ENCODE measurements at regions not wholly inside any gene's neighbourhood (a gene's known extent, or its start where the extent isn't known, plus 50 kb on each side); places are given as distances from the start of the nearest gene placed in this dataset.
"Not testable (repeated sequence)": the region's sequence is repeated elsewhere in the genome, so short reads cannot be mapped to it uniquely, and the experiment has no call there.

DNA sequence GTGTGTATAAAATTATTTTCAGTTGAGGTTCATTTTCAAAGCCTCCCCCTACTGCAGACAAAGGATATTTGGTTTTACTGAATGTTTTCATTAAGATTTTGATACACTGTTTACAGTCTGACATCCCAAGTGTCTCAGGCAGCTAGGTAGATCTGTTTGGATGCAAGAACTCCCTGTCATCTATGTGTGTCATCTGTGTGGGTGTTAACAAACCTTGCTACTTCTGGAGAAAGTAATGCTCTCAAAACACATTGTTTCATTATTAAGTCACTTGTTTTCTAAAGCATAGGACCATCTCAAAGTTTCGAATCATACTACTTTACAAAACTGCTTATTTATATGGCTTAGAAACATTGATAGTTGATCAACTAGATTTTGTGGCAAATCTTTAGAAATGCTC lies 114.5 kb upstream of the TMEM170B start:
- Mint-ChIP-seq H3K27me3 (peaks cover 2% of the 10 kb centered on the region), H3K9me3 (no peaks in the 10 kb centered on the region), H3K36me3 (ENCODE audit: low read depth) (no peaks in the 10 kb centered on the region), H3K4me1 (ENCODE audit: low read depth) (peaks cover 22% of the 10 kb centered on the region), H3K27ac (no peak overlapping the region), H3K4me3 (no peak overlapping the region)
- TF ChIP-seq, protein P1, sequence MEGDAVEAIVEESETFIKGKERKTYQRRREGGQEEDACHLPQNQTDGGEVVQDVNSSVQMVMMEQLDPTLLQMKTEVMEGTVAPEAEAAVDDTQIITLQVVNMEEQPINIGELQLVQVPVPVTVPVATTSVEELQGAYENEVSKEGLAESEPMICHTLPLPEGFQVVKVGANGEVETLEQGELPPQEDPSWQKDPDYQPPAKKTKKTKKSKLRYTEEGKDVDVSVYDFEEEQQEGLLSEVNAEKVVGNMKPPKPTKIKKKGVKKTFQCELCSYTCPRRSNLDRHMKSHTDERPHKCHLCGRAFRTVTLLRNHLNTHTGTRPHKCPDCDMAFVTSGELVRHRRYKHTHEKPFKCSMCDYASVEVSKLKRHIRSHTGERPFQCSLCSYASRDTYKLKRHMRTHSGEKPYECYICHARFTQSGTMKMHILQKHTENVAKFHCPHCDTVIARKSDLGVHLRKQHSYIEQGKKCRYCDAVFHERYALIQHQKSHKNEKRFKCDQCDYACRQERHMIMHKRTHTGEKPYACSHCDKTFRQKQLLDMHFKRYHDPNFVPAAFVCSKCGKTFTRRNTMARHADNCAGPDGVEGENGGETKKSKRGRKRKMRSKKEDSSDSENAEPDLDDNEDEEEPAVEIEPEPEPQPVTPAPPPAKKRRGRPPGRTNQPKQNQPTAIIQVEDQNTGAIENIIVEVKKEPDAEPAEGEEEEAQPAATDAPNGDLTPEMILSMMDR (IDR thresholded peaks at IDR 0.05), result no peak
- CTCF ChIA-PET, result interaction anchor here (1.1 kb wide), 1 partner anchor 73 kb away, joined by 3 read pairs; no protein-coding TSS in a partner anchor
- intact Hi-C loops (cut with micrococcal nuclease), result no loop called here
- ATAC-seq (no peak), DNase-seq (no peak)
- POLR2A ChIA-PET, result no interaction called here

DNA sequence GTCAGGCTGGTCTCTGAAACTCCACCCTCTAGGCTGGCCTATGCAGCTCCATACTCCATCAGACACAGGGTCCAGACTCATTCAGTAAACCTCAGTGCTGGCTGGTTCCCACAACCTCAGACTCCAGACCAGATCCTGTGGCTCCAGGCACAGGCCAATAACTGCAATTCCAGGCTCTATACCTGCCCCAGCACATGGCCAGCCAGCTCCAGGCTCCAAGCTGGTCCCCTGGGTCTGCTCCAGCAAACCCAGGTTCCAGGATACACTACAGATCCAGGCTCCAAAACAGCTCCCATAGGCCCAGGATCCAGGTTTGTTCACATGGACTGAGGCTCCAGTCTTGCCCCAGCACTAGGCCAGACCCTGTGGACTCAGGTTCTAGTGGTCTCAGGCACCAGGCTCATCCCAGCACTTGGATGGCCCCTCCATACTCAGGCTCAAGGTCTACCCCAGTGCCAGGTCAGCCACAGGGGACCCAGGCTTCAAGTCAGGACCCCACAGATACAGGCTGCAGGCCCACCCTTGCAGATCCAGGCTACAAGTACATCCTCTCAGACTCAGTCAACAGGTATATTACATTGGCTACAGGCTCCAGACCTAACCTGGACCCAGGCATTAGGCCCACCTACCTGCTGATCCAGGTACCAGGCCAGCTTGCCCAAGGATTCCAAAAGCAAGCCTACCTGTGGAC lies 117.6 kb upstream of the TMEM170B start:
- no peak for ATAC-seq
- DNase-seq, result no peak
- Mint-ChIP-seq H3K4me1 (ENCODE audit: low read depth) (peaks cover 24% of the 10 kb centered on the region), H3K27ac (no peak overlapping the region), H3K9me3 (peaks cover 7% of the 10 kb centered on the region), H3K36me3 (ENCODE audit: low read depth) (peaks cover 2% of the 10 kb centered on the region), H3K27me3 (peaks cover 2% of the 10 kb centered on the region), H3K4me3 (no peak overlapping the region)
- intact Hi-C loops (cut with micrococcal nuclease), result loop anchor here (10.0 kb wide), 1 partner anchor 245 kb away; no protein-coding TSS in a partner anchor
- CTCF ChIA-PET, result interaction anchor here (1.0 to 2.4 kb wide), 2 partner anchors 12 to 76 kb away, joined by 4 to 9 read pairs; no protein-coding TSS in a partner anchor
- POLR2A ChIA-PET, result interaction anchor here (0.9 to 1.1 kb wide), 3 partner anchors 11 to 38 kb away, joined by 3 to 4 read pairs (median 3); no protein-coding TSS in a partner anchor
- TF ChIP-seq, protein P1 (IDR thresholded peaks at IDR 0.05), result no peak

DNA sequence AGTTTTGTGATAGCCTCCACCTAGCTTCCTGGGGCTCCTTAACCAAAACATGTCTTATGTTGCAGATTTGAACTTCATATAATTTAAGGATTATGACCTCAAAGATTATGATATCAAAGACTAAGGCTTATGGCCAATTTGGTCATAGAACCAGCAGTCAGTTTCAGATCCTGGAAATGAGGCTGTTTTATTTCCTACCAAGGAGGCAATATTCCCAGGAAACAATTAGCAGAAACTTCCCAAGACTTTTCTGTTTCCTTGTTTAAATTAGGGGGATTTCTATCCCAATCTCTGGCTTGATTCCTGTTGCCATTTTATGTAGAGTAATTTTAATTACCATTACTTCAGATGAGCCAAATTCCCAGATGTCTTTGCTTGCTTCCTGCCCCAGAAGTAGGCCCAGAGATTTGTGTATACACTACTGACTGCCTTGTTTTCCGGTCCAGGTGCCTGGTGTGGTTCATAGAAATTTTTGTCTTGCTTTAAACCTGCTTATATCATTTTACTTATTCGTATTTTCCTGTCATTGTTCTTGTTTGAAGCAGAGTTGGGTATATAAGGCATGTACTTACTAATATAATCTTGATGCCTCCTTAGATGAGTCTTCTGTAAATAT lies 119.2 kb upstream of the TMEM170B start:
- Mint-ChIP-seq H3K4me3 (no peak overlapping the region), H3K9me3 (peaks cover 10% of the 10 kb centered on the region), H3K36me3 (ENCODE audit: low read depth) (peaks cover 2% of the 10 kb centered on the region), H3K27me3 (no peaks in the 10 kb centered on the region), H3K27ac (no peak overlapping the region), H3K4me1 (ENCODE audit: low read depth) (peaks cover 27% of the 10 kb centered on the region)
- DNase-seq (no peak), ATAC-seq (no peak)
- intact Hi-C loops (cut with micrococcal nuclease), result loop anchor here (10.0 kb wide), 1 partner anchor 244 kb away; no protein-coding TSS in a partner anchor
- TF ChIP-seq, protein P1 (IDR thresholded peaks at IDR 0.05), result no peak
- POLR2A ChIA-PET, result interaction anchor here (0.9 to 1.1 kb wide), 3 partner anchors 9 to 37 kb away, joined by 3 to 4 read pairs (median 3); no protein-coding TSS in a partner anchor
- CTCF ChIA-PET, result interaction anchor here (1.2 kb wide), 1 partner anchor 246 kb away, joined by 4 read pairs; no protein-coding TSS in a partner anchor

DNA sequence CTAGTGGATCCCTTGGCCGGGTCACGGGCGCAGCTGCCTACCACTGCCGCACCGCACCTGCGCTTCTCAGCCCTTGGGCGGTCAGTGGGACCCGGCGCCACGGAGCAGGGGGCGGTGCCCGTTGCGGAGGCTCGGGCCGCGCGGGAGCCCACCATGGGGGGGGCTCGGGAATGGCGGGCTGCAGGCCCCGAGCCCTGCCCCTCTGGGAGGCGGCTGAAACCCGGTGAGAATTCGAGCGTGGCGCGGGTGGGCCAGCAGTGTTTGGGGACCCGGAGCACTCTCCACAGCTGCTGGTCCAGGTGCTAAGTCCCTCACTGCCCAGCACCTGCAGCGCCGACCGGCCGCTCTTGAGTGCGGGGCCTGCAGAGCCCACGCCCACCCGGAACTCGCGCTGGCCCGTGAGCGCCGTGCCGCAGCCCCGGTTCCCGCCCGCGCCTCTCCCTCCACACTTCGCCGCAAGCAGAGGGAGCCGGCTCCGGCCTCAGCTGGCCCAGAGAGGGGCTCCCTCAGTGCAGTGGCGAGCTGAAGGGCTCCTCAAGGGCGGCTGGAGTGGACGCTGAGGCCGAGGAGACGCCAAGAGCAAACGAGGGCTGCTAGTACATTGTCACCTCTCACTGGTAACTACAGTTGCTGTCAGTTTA lies 120.5 kb upstream of the TMEM170B start:
- H3K9me3 Mint-ChIP-seq, result peaks cover 10% of the 10 kb centered on the region
- H3K4me3 Mint-ChIP-seq, result no peak overlapping the region
- TF ChIP-seq, protein P1 (IDR thresholded peaks at IDR 0.05), result no peak
- ATAC-seq, result no peak
- CTCF ChIA-PET, result interaction anchor here (0.6 to 3.7 kb wide), 9 partner anchors 13 to 272 kb away, joined by 3 to 24 read pairs (median 3); no protein-coding TSS in a partner anchor
- H3K4me1 Mint-ChIP-seq (ENCODE audit: low read depth), result peaks cover 32% of the 10 kb centered on the region
- no peak overlapping the region for H3K27ac Mint-ChIP-seq
- no peak for DNase-seq
- H3K36me3 Mint-ChIP-seq (ENCODE audit: low read depth), result peaks cover 2% of the 10 kb centered on the region
- intact Hi-C loops (cut with micrococcal nuclease), result loop anchor here (10.0 kb wide), 1 partner anchor 242 kb away; no protein-coding TSS in a partner anchor
- POLR2A ChIA-PET, result interaction anchor here (0.5 kb wide), 1 partner anchor 49 kb away, joined by 3 read pairs; no protein-coding TSS in a partner anchor
- no peaks in the 10 kb centered on the region for H3K27me3 Mint-ChIP-seq

DNA sequence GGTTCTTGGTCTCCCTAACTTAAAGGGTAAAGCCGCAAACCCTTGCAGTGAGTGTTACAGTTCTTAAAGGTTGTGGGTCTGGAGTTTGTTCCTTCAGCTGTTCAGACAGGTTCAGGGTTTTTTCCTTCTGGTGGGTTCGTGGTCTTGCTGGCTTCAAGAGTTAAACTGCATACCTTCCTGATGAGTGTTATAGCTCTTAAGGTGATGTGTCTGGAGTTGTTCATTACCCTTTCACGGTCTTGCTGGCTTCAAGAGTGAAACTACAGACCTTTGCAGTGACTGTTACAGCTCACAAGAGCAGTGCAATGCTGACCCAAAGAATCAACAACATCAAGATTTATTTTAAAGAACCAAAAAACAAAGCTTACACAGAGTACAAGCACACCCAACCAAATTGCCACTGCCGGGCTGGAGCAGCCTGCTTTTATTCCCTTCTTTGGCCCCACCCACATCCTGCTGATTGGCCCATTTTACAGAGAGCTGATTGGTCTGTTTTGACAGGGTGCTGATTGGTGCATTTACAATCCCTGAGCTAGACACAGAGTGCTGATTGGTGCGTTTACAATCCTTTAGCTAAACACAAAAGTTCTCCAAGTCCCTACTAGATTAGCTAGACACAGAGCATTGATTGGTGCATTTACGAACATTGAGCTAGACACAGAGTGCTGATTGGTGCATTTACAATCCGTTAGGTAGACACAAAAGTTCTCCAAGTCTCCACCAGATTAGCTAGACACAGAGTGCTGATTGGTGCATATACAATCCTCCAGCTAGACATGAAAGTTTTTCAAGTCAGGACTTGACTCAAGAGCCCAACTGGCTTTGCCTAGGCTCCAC lies 121.2 kb upstream of the TMEM170B start:
- peaks cover 33% of the 10 kb centered on the region for H3K4me1 Mint-ChIP-seq (ENCODE audit: low read depth)
- H3K4me3 Mint-ChIP-seq; ATAC-seq; H3K27me3 Mint-ChIP-seq; H3K9me3 Mint-ChIP-seq; H3K36me3 Mint-ChIP-seq (ENCODE audit: low read depth): not testable (repeated sequence)
- ChIA-PET POLR2A (interaction anchor here (1.0 kb wide), 1 partner anchor 272 kb away, joined by 3 read pairs; no protein-coding TSS in a partner anchor), CTCF (interaction anchor here (0.6 to 3.7 kb wide), 9 partner anchors 14 to 272 kb away, joined by 3 to 24 read pairs (median 3); no protein-coding TSS in a partner anchor)
- DNase-seq, result peak; percentile 30
- H3K27ac Mint-ChIP-seq, result peak overlapping the region; percentile 4
- intact Hi-C loops (cut with micrococcal nuclease), result loop anchor here (10.0 kb wide), 1 partner anchor 242 kb away; no protein-coding TSS in a partner anchor

All from activated CD8-positive, alpha-beta T cell treated with anti-CD3 and anti-CD28 coated beads for 36 hours (primary cell).